Stimulated activated CD8-positive, alpha-beta memory T cell treated with anti-CD3 and anti-CD28 coated beads, Interleukin-2, amount 100 ng/mL, for 48 hours (primary cell): ENCODE measurements at regions not wholly inside any gene's neighbourhood (a gene's known extent, or its start where the extent isn't known, plus 50 kb on each side); places are given as distances from the start of the nearest gene placed in this dataset.
"Not testable (repeated sequence)": the region's sequence is repeated elsewhere in the genome, so short reads cannot be mapped to it uniquely, and the experiment has no call there.

Source experiments
- DNase-seq, 2 donors: peaks; one replicate each; pipeline ENCODE4 v3.0.0-alpha.2; 2020; ENCODE audit warnings: low read depth in 2 of 2

- no peak for DNase-seq
Measured at GRCh38 chr3:137820366-137820765, 56.3 kb downstream of the SOX14 start.

GRCh38 chr3:137835096-137835495, 71.0 kb downstream of the SOX14 start:
- DNase-seq, result no peak

DNA sequence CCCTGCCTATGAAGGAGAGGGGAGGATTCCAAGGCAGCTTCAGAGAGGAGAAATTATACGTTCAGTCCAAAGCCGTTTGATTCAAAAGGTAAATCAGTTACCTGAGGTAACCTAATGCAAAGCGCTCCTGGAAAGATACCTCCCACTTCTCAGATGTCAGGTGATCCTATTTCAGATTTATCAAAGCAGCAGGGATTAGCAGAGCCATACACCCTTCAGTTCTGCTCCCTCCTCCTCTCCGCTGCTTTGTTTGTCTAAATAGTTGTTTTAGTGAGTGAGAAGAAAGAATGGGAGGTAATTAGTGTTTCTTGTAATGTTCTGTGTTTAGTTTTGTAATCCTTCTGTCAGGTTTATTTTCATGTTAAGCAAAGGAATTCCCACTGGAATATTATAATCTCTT, 81.1 kb downstream of the SOX14 start:
- no peak for DNase-seq

- no peak for DNase-seq
Measured at GRCh38 chr3:137845666-137846065, 81.6 kb downstream of the SOX14 start.

GRCh38 chr3:137852391-137852830, 88.3 kb downstream of the SOX14 start:
- no peak for DNase-seq

DNA sequence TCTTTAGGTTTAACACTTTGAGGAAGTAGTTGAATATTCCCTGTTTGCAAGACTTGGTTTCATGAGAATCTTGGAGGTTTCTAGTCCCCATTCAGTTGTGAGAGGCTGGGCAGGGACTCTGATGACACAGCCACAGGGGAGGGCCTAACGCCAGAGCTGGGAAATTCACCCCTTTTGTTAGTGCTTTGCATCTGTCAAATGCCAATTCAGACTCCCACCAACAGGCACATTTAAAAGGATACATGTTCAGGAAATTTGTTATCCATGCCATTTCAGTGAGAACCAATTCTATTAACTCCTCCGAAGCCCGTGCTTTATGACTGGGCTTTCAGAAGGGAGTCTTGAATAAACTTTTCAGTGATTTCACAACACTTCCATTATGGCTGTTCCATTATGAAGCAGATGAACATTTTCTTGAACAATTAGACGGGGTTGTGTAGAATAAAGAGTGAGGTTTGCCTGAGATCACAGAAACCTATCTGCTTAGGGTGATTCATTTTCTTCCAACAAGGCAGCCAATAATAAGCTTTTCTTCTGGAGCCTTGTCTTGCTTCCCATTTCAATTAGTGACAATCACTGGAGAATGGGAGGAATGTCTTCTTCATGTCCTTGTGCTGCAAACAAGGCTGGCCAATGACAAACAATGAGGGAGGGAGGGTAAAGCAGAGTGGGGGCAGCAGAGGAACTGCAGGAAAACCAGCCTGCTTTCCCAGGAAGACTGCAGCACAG, 90.6 kb downstream of the SOX14 start:
- no peak for DNase-seq

DNA sequence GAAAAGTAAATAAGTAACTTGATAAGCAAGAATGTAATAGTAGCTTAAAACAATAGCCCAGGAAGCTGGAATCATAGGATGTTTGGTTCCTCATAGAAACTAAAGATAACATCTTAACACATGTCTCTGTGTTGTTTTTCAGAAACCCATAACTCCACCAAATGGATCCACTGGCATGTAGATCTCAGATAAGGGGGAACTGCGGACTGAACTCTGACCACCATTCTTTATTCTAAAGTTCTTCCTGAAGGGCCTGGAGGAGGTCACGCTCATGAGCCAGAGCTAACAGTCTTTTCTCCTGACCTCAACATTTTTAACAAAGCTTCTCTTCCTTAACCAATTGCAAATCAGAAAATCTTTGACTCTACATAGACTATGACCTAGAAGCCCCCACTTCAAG, 101.9 kb downstream of the SOX14 start:
- no peak for DNase-seq

- no peak for DNase-seq
Measured at GRCh38 chr3:137866933-137867332, 102.8 kb downstream of the SOX14 start.

GRCh38 chr3:137867611-137868010, 103.5 kb downstream of the SOX14 start:
- DNase-seq, result no peak

DNA sequence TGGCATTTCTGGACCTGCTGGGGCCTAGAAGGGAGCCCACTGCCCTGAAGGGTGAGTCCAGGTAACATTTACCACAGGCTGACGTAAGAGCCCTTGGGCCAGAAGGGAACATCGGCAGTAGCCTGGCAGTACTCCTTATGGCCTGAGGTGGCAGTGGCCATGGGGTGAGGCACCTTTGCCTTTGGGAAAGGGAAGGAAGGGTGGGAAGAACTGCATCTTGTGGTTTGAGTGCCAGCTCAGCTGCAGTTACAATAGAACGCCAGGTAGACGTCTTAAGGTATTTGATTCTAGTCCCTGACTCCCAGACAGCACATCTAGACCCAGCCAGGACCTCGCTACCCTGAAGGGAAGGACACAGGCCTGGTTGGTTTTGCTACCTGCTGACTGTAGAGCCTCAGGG, 104.9 kb downstream of the SOX14 start:
- DNase-seq, result no peak

- not testable (repeated sequence) for DNase-seq
Measured at GRCh38 chr3:137872589-137872988, 108.5 kb downstream of the SOX14 start.

GRCh38 chr3:137896842-137897241, 113.1 kb upstream of the CLDN18 start:
- DNase-seq, result not testable (repeated sequence)

DNA sequence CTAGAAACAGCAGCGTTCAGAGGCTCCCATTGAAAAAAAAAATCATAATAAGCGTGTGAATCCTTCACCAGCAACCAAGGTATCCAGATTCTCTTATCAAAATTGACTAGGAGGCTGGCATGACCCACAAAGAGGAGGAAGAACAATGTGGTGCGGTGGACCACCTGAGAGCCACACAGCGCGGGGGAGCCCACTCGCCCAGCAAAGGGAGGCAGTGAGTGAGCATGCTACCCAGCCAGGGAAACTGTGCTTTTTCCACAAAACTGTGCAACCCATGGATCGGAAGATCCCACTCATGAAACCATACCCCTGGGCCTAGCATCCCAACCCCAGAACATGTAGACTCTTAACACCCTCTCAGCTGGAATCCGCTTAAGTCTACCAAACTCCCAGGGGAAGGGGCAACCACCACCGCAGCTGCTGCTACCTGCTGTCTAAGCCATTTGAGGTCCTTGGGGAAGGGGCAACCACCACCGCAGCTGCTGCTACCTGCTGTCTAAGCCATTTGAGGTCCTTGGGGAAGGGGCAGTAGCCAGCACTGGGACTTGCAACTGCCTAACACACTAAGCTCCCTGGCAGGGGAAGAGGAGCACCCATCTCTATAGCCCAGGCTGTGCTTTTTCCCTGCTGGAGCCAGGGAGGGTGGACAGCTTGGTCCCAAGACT, 102.8 kb upstream of the CLDN18 start:
- DNase-seq, result no peak

- no peak for DNase-seq
Measured at GRCh38 chr3:137924628-137925027, 85.3 kb upstream of the CLDN18 start.

DNA sequence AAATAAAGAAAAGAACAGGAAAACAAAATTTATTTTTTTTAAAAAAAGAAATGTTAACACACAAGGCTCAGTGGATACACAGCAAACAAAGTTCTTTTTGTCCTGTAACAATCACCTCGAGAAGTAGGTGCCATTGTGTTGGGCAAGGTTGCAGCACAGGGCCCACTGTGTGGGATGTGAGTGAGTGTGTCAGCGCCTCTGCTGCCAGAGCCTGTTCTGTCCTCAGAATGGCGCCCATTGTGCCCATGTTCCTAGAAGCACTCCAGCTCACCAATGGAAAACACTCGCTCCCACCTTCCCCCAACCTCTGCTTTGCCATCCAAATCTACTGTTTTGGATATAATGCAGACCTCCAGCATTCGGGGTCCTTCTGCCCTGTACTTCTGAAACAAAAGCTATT, 84.9 kb upstream of the CLDN18 start:
- no peak for DNase-seq

DNA sequence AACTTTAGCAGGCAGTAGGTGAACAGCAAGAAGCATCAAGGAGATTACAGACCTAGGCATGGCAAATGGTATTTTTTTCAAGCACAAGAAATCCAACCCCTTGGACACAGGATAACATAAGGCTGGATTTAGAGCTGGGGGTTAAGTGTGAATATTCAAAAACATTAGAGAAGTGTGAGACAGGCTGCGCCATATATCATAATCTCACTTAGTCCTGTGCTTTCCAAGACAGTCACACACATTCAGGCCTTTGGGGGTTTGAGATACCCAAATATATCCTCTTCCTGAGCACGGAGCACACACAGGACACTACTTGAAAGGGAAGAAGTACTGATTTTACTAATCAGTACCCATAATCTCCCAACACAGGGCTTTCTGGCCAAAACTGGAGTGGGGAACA, 83.0 kb upstream of the CLDN18 start:
- DNase-seq, result no peak

DNA sequence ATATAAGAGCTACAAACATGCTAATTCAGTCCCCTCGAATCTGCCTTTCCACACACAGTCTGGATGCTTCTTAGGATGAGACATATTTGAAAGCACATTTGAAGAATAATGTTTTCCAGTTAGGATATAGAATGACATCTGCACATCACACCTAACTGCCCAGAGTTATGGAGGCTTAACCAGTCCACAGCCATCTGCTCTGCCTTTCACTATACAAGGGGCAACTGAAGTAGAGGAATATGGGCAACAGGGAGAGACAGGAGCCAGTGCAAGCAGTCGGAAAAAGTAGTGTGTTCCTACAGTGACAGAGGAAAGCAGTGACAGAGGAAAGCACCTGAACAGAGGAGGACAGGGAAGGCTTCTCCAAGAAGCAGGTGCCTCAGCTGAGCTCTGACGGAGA, 79.0 kb upstream of the CLDN18 start:
- no peak for DNase-seq

DNA sequence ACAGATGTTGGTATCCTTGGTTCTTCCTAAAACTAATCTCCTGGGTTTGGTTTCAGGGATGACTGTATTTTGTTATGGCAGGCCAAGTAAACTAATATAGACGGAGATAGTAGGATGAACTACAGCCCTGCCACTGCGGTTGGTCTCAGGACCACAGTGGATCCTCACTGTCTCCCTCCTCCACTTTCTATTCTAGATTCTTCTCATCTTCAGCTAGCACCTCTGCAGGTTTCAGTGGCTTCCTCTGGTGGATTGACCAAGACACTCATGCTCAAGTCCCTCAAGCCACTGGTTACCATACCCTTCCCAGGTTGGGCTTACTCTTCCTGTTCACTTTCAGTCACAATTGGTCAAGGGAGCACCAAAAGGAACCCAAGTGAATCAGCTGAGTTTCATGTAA, 71.1 kb upstream of the CLDN18 start:
- DNase-seq, result no peak

DNA sequence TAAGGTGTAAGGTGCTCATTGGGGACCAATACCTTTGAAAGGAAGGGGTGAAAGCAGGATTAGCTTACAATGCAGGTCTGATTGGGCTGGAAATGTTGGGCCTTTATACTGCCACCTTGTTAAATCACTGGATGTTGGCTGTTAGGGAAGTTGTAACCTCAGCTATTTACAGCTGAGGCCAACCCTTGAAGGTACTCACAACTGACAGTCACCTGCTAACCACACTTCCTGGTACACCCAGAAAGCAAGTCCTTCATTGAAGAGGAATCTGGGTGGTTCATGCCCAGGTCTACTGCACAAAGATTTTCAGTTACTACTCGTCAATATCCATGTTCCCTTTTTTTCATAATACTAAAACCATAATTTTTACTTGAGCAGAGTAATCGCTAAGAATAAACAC, 65.4 kb upstream of the CLDN18 start:
- DNase-seq, result no peak

DNA sequence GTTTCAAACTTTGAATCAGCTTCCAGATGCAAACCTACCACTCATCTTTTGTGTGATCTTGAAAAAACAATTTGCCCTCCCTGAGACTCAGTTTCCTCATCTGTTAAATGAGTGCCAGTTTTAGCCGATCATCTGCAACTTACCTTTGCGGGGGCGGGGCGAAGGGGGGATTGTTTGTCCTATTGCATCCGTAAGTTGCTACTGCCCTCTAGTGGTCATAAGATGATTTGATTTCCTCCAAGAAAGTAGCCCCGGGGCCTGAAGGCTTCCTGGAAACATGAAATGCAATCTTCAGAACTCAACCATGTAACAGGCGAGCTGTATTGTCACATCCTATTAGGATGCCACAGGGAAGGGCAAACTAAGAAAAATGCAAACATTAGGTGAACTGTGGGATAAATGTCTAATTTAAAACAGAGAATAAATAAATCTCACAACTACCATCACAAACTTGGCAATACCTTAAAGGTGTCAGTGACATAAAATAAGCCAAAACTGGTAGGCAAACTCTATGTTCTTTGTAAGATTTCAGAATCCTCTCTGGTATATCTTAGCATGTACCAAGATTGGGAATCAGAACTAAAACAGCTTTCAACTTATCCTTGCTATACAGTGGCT, 63.5 kb upstream of the CLDN18 start:
- DNase-seq, result peak; percentile 12 to 19

DNA sequence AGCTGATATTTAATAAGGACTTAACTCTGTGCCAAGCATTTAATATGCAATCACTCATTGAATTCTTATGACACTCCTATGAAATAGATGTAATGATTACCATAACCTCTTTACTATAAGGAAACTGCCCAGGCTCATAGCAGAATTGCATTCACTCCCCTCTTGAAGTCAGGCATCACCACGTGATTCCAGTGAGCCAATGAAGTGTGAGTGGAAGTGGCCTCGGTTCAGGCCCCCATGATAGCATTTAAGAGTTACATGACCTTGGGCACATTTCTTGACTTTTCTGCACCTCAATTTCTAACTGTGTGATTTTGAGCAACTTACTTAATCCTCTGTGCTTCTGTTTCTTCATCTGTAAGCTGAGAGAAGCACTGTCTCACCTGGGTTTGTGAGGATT, 62.8 kb upstream of the CLDN18 start:
- DNase-seq, result no peak

DNA sequence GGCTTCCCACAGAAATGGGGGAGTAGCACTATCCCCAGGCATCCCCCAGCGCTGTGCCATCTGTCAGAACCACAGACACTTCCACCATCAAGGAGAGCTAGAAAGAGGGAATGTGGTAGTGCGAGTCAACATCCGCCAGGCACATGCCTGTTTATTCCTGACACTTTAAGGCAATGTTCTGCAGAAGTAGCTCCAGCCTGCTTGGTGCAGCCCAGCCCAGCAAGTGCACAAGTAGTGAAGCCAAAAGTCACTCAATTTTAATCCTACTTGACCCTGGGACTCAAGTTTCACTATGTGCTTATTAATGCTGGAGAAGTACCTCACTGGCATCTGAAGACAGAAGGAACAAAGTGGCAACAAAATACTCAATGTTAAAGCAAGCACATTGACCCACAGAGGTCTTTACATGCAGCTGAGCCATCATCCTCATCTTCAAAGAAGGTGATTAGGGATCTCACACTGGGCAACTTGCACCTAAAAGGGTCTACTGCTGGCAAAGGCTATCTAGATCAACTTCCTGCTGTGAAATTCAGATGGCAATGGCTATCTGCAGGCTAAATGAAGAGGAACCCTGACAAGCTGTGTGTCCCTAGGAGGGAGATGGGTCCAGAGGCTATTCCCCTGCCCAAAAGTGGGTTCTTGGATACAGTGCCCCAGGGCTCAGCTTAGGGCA, 61.4 kb upstream of the CLDN18 start:
- DNase-seq, result no peak

- DNase-seq, result no peak
Measured at GRCh38 chr3:137958636-137959035, 51.3 kb upstream of the CLDN18 start.
